ENCODE measurements at regions not wholly inside any gene's neighbourhood (a gene's known extent, or its start where the extent isn't known, plus 50 kb on each side); places are given as distances from the start of the nearest gene placed in this dataset.

DNA sequence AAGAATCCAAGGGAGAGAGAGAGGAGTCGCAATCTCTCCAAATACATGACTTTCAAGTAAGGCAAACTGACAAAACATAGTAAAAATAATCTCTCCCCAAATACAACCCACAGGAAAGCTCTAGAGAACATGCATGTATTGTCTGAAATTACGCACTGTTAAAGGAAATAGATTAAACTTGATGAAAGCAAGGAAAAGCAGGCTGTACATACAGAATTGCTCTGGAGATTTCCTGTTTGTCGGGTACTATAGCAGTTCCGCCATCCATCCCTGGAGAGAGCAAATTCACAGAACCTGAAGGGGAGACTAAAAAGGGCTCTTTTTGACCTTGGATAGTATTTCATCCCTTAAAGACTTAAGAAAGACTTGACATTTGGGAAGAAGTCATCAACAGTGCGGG is 170.2 kb upstream of the BET1 start:
- H3K4me1 ChIP-seq = peaks cover 0 to 27% (median 0%) of the 10 kb centered on the region in 12 donors
- ATAC-seq (peak in 1 of 4 donors; percentile 20), DNase-seq (no peak)
- peak overlapping the region in 4 of 12 donors; percentile 2 to 63 (median 38) for H3K27ac ChIP-seq
- 76 to 82% (median 80%) methylated on average over 5 of the region's 5 CpGs for WGBS, 4 donors
- TF ChIP-seq POLR2A (IDR thresholded peaks at IDR 0.05) = no peak
- TF ChIP-seq, protein P1, sequence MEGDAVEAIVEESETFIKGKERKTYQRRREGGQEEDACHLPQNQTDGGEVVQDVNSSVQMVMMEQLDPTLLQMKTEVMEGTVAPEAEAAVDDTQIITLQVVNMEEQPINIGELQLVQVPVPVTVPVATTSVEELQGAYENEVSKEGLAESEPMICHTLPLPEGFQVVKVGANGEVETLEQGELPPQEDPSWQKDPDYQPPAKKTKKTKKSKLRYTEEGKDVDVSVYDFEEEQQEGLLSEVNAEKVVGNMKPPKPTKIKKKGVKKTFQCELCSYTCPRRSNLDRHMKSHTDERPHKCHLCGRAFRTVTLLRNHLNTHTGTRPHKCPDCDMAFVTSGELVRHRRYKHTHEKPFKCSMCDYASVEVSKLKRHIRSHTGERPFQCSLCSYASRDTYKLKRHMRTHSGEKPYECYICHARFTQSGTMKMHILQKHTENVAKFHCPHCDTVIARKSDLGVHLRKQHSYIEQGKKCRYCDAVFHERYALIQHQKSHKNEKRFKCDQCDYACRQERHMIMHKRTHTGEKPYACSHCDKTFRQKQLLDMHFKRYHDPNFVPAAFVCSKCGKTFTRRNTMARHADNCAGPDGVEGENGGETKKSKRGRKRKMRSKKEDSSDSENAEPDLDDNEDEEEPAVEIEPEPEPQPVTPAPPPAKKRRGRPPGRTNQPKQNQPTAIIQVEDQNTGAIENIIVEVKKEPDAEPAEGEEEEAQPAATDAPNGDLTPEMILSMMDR (IDR thresholded peaks at IDR 0.05) = no peak
- H3K9me3 ChIP-seq = no peaks in the 10 kb centered on the region
- intact Hi-C loops (cut with DNase I) = no loop called here
- H3K4me3 ChIP-seq = no peak overlapping the region
- H3K36me3 ChIP-seq = no peaks in the 10 kb centered on the region
- no peaks in the 10 kb centered on the region for H3K27me3 ChIP-seq

DNA sequence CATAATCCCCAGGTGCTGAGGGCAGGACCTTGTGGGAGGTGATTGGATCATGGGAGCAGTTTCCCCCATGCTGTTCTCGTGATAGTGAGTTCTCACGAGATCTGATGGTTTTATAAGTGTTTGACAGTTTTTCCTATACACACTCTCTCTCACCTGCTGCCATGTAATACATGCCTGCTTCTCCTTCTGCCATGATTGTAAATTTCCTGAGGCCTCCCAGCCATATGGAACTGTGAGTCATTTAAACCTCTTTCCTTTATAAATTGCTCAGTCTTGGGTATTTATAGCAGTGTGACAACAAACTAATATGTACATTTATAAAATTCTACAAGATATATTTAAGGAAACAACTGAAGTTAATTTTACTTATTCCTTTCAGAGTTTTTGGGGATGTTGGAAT is 170.8 kb upstream of the BET1 start:
- TF ChIP-seq, protein P1 (IDR thresholded peaks at IDR 0.05) = no peak
- TF ChIP-seq POLR2A (IDR thresholded peaks at IDR 0.05) = no peak
- WGBS, 4 donors = 78 to 84% (median 81%) methylated on average over 2 of the region's 2 CpGs

DNA sequence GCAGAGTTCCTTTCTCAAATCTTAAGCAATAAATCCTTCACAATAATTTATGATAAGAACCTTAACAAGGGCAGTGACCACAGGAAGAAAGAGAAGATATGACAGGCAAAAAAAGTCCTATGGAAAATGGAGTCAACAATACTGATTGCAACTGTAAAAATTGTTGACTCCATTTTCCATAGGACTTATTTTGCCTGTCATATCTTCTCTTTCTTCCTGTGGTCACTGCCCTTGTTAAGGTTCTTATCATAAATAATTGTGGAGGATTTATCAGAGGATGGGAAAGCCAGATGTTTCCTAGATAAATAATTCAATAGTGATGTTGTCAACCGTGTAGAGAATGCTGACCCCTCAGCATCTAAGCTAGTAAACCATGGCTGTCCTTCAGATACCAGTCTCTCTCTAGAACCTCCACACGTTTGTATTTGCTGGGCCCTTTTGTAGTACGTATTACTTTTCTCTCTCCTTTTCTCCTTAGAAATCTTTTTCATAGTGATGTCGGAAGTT is 172.6 kb upstream of the BET1 start:
- no peak for DNase-seq
- WGBS, 4 donors = 51 to 72% (median 62%) methylated on average over 4 of the region's 4 CpGs
- intact Hi-C loops (cut with DNase I) = no loop called here
- H3K27me3 ChIP-seq = no peaks in the 10 kb centered on the region
- peaks cover 0 to 27% (median 0%) of the 10 kb centered on the region in 12 donors for H3K4me1 ChIP-seq
- H3K9me3 ChIP-seq = no peaks in the 10 kb centered on the region
- no peak overlapping the region for H3K27ac ChIP-seq
- ATAC-seq = no peak
- TF ChIP-seq, protein P1 (IDR thresholded peaks at IDR 0.05) = no peak
- H3K4me3 ChIP-seq = no peak overlapping the region
- H3K36me3 ChIP-seq = no peaks in the 10 kb centered on the region

More for the DNA sequence above, 170.8 kb upstream of the BET1 start:
- Histone ChIP-seq H3K27me3 (no peaks in the 10 kb centered on the region), H3K4me3 (no peak overlapping the region), H3K27ac (peak overlapping the region in 5 of 12 donors; percentile 2 to 63 (median 44)), H3K4me1 (peaks cover 0 to 27% (median 0%) of the 10 kb centered on the region in 12 donors), H3K36me3 (no peaks in the 10 kb centered on the region), H3K9me3 (no peaks in the 10 kb centered on the region)
- DNase-seq (no peak), ATAC-seq (no peak)
- intact Hi-C loops (cut with DNase I) = no loop called here

- DNase-seq = no peak
- H3K36me3 ChIP-seq = no peaks in the 10 kb centered on the region
- no peak for ATAC-seq
- peaks cover 0 to 27% (median 2%) of the 10 kb centered on the region in 12 donors for H3K4me1 ChIP-seq
- no peaks in the 10 kb centered on the region for H3K27me3 ChIP-seq
- no peak overlapping the region for H3K27ac ChIP-seq
- TF ChIP-seq, protein P1 (IDR thresholded peaks at IDR 0.05) = no peak
- no peak for TF ChIP-seq POLR2A (IDR thresholded peaks at IDR 0.05)
- H3K9me3 ChIP-seq = no peaks in the 10 kb centered on the region
- no peak overlapping the region for H3K4me3 ChIP-seq
- intact Hi-C loops (cut with DNase I) = no loop called here
- 54 to 64% (median 59%) methylated on average over 3 of the region's 3 CpGs for WGBS, 4 donors
Measured at GRCh38 chr7:94177441-94177840, 173.3 kb upstream of the BET1 start.
